ENCODE measurements at regions not wholly inside any gene's neighbourhood (a gene's known extent, or its start where the extent isn't known, plus 50 kb on each side); places are given as distances from the start of the nearest gene placed in this dataset.

GRCh38 chr4:175252642-175253041, 334.5 kb downstream of the ADAM29 start:
- H3K9me3 ChIP-seq = no peaks in the 10 kb centered on the region
- DNase-seq = no peak
- H3K27ac ChIP-seq = no peak overlapping the region
- H3K4me3 ChIP-seq = no peak overlapping the region
- no peaks in the 10 kb centered on the region for H3K4me1 ChIP-seq
- H3K36me3 ChIP-seq = no peaks in the 10 kb centered on the region
- no peak for TF ChIP-seq POLR2AphosphoS5 (IDR thresholded peaks at IDR 0.05)
- no peak for TF ChIP-seq POLR2A (IDR thresholded peaks at IDR 0.05)
- no peak for TF ChIP-seq EP300 (IDR thresholded peaks at IDR 0.05)
- no peak for TF ChIP-seq CTCF (IDR thresholded peaks at IDR 0.05)
- 79 to 94% methylated on average over 4 to 5 of the region's 5 CpGs for WGBS, 2 donors
- no peaks in the 10 kb centered on the region for H3K27me3 ChIP-seq
- no peak for ATAC-seq (ENCODE audit: low FRiP score in 2 of 2)

- WGBS, 2 donors = 77 to 81% methylated on average over 8 of the region's 8 CpGs
- Histone ChIP-seq H3K27me3 (no peaks in the 10 kb centered on the region), H3K4me1 (no peaks in the 10 kb centered on the region), H3K36me3 (no peaks in the 10 kb centered on the region), H3K27ac (no peak overlapping the region), H3K9me3 (no peaks in the 10 kb centered on the region), H3K4me3 (no peak overlapping the region)
- TF ChIP-seq EP300 (IDR thresholded peaks at IDR 0.05) (no peak), CTCF (IDR thresholded peaks at IDR 0.05) (peak in 2 of 6 experiments; percentile 14 to 21)
- DNase-seq (peak in 1 of 2 donors; percentile 27), ATAC-seq (ENCODE audit: low FRiP score in 2 of 2) (no peak)
These were observed 335.2 kb downstream of the ADAM29 start for GRCh38 chr4:175253184-175253902.

GRCh38 chr4:175263537-175263936, 345.4 kb downstream of the ADAM29 start:
- DNase-seq (no peak), ATAC-seq (ENCODE audit: low FRiP score in 2 of 2) (no peak)
- H3K4me1 ChIP-seq = no peaks in the 10 kb centered on the region
- no peaks in the 10 kb centered on the region for H3K36me3 ChIP-seq
- no peak overlapping the region for H3K27ac ChIP-seq
- H3K4me3 ChIP-seq = no peak overlapping the region
- 90 to 96% methylated on average over 1 of the region's 1 CpG for WGBS, 2 donors
- H3K27me3 ChIP-seq = no peaks in the 10 kb centered on the region
- H3K9me3 ChIP-seq = no peaks in the 10 kb centered on the region
- TF ChIP-seq POLR2A (IDR thresholded peaks at IDR 0.05) (no peak), CTCF (IDR thresholded peaks at IDR 0.05) (no peak), POLR2AphosphoS5 (IDR thresholded peaks at IDR 0.05) (no peak), EP300 (IDR thresholded peaks at IDR 0.05) (no peak)

- TF ChIP-seq POLR2A (IDR thresholded peaks at IDR 0.05) (no peak), POLR2AphosphoS5 (IDR thresholded peaks at IDR 0.05) (no peak), EP300 (IDR thresholded peaks at IDR 0.05) (no peak), CTCF (IDR thresholded peaks at IDR 0.05) (no peak)
- H3K4me1 ChIP-seq = no peaks in the 10 kb centered on the region
- ATAC-seq (ENCODE audit: low FRiP score in 2 of 2) (no peak), DNase-seq (no peak)
- H3K36me3 ChIP-seq = no peaks in the 10 kb centered on the region
- 63 to 67% methylated on average over 2 of the region's 2 CpGs for WGBS, 2 donors
- H3K4me3 ChIP-seq = no peak overlapping the region
- no peak overlapping the region for H3K27ac ChIP-seq
- H3K27me3 ChIP-seq = no peaks in the 10 kb centered on the region
- H3K9me3 ChIP-seq = no peaks in the 10 kb centered on the region
These were observed 353.0 kb downstream of the ADAM29 start for GRCh38 chr4:175271010-175271630.

All from upper lobe of left lung (tissue), 6 donors.